Loucy (cell line): ENCODE measurements at regions not wholly inside any gene's neighbourhood (a gene's known extent, or its start where the extent isn't known, plus 50 kb on each side); places are given as distances from the start of the nearest gene placed in this dataset.

Experiments
- EZH2phosphoT487 ChIP-seq: fragments of 200-600 bp; IDR thresholded peaks from 2 replicates; pipeline ENCODE4 v1.6.1; 2018; ENCODE audit warnings: antibody characterized with exemption, mild to moderate bottlenecking, moderate library complexity, borderline replicate concordance
- TF ChIP-seq, protein P1 (sequence below): fragments of 200-600 bp; sonication (generic); conservative IDR thresholded peaks from 2 replicates; pipeline ENCODE4 v1.5.1; 2014; ENCODE audit warnings: mild to moderate bottlenecking, antibody characterized with exemption, low read length

DNA sequence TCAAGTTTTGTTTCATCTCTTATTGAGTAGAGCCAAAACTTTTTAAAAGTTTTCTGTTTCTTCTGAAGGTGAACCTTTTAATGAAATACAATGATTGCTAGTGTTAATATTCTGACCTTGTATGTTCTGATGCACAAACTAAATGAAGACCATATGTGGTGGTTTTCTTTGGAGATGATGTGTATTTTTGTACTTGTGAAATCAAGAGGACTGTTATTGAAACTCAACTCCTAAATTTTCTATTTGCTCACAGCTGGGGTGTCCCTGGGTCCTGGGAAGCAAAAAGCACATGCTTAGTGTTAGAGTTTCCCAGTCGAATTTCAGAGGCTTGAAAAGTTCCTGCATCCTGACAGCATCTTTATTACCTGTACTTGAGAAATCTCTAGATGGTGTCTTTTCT is 1185.8 kb upstream of the ALCAM start:
- TF ChIP-seq, protein P1, sequence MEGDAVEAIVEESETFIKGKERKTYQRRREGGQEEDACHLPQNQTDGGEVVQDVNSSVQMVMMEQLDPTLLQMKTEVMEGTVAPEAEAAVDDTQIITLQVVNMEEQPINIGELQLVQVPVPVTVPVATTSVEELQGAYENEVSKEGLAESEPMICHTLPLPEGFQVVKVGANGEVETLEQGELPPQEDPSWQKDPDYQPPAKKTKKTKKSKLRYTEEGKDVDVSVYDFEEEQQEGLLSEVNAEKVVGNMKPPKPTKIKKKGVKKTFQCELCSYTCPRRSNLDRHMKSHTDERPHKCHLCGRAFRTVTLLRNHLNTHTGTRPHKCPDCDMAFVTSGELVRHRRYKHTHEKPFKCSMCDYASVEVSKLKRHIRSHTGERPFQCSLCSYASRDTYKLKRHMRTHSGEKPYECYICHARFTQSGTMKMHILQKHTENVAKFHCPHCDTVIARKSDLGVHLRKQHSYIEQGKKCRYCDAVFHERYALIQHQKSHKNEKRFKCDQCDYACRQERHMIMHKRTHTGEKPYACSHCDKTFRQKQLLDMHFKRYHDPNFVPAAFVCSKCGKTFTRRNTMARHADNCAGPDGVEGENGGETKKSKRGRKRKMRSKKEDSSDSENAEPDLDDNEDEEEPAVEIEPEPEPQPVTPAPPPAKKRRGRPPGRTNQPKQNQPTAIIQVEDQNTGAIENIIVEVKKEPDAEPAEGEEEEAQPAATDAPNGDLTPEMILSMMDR, result no peak
- TF ChIP-seq EZH2phosphoT487, result no peak
